ENCODE measurements at regions not wholly inside any gene's neighbourhood (a gene's known extent, or its start where the extent isn't known, plus 50 kb on each side); places are given as distances from the start of the nearest gene placed in this dataset.

- no peak for TF ChIP-seq POLR2A (IDR thresholded peaks at IDR 0.05)
- TF ChIP-seq, protein P1, sequence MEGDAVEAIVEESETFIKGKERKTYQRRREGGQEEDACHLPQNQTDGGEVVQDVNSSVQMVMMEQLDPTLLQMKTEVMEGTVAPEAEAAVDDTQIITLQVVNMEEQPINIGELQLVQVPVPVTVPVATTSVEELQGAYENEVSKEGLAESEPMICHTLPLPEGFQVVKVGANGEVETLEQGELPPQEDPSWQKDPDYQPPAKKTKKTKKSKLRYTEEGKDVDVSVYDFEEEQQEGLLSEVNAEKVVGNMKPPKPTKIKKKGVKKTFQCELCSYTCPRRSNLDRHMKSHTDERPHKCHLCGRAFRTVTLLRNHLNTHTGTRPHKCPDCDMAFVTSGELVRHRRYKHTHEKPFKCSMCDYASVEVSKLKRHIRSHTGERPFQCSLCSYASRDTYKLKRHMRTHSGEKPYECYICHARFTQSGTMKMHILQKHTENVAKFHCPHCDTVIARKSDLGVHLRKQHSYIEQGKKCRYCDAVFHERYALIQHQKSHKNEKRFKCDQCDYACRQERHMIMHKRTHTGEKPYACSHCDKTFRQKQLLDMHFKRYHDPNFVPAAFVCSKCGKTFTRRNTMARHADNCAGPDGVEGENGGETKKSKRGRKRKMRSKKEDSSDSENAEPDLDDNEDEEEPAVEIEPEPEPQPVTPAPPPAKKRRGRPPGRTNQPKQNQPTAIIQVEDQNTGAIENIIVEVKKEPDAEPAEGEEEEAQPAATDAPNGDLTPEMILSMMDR (IDR thresholded peaks at IDR 0.05), result no peak
These were observed 175.5 kb upstream of the GPRIN3 start for GRCh38 chr4:89482926-89483595.

Measured in vagina (tissue), 2 donors.